GM19239 (cell line): ENCODE measurements at regions not wholly inside any gene's neighbourhood (a gene's known extent, or its start where the extent isn't known, plus 50 kb on each side); places are given as distances from the start of the nearest gene placed in this dataset.
"Not testable (repeated sequence)": the region's sequence is repeated elsewhere in the genome, so short reads cannot be mapped to it uniquely, and the experiment has no call there.

Experiments
- DNase-seq: peaks from one replicate; pipeline ENCODE4 v3.0.0; 2011; ENCODE audit warnings: low spot score; ENCODE audit not compliant: insufficient read length
- FAIRE-seq: peaks from 2 replicates; lab custom pipeline; 2011; peaks lifted over from hg19 to GRCh38; lab: Jason Lieb, UNC

DNA sequence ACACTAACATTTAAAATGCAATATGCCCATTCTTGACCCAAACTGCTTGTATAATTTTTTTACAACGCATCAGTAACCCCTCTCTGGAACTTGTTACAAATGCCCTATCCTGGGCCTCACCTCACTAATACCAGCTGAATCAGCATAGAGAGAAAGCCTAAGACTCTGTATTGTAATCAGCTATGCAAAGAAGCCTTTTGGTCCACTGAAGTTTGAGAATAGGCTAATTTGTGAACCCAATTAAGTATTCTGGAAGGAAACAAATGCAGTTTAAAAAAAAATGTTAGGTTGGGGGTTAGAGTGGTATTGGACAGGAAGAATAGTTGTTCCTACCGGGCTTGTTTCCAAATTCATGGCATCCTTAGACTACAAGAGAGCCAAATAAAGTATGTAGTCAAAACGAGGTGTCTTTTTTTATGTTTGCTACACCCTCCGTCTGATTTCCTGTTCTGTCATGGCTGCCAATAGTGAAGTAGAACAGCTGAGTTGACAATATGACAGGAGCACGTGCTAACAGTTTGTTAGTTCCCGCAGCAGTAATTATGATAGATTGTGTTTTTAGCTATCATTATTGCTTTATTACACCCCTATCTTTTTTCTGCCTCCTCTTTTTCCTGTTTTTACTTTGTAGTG lies 1048.7 kb upstream of the NUDT12 start:
- no peak for DNase-seq

GRCh38 chr5:104606258-104606829 lies 1043.8 kb upstream of the NUDT12 start:
- FAIRE-seq (no peak), DNase-seq (no peak)

More for the DNA sequence above, 1048.7 kb upstream of the NUDT12 start:
- no peak for FAIRE-seq

GRCh38 chr5:104599726-104600125 lies 1037.1 kb upstream of the NUDT12 start:
- no peak for FAIRE-seq
- no peak for DNase-seq

DNA sequence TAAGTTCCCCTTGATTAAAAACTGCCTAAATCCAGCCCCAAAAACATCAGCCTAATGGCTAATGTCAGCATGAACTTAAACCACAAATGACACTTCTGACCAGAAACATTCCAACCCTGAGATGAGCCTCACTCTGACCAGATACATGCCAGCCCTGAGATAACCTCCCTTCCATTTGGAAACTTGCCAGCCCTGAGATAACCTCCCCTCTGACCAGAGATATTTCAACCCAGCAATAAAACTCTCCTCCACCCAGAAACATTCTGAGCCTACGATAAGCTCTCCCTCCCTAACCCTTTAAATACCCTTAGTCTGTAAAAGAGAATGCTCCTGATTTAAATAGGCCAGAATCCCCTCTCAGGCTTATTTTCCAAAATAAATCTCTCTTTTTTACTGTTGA lies 1035.7 kb upstream of the NUDT12 start:
- DNase-seq (no peak), FAIRE-seq (no peak)

GRCh38 chr5:104594850-104595249 lies 1032.3 kb upstream of the NUDT12 start:
- FAIRE-seq: no peak
- no peak for DNase-seq

- FAIRE-seq (no peak), DNase-seq (no peak)
These were observed 1014.1 kb upstream of the NUDT12 start for GRCh38 chr5:104576677-104577076.

DNA sequence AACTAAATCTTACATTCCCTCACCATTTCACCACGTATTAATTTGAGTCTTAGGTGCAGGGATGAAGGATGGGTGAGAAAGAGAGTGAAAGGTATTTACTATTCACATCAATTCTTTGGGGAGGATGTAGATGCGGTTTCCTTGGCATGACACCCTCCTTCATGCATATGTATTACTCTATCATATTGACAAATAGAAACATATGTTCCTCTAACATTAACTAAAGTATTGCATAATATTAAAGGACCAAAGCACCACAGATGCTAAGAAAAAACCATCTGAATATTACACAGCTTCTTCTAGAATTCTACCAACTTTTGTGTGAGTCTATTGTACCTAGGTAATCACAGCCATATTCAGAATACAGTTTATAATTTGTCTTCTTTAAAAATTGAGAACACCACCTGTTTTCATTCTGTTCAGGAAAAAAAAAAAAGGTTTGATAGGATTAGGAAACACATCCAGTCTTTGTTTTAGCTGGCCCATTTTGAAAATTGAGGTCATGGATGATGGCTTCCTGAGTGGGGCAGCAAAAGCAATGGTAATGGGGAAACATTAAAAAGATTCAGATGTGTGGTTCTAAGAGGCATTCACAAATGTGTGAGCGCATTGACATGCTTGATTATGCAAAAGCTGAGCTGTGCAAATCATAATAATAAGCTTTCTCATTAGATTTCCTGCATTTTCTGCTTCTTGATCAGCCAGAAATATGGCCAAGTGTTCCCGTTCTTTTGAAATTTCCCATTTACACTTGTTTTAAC lies 1011.5 kb upstream of the NUDT12 start:
- FAIRE-seq (no peak), DNase-seq (no peak)

- FAIRE-seq (no peak), DNase-seq (no peak)
These were observed 1007.0 kb upstream of the NUDT12 start for GRCh38 chr5:104569621-104570020.

- no peak for DNase-seq
- FAIRE-seq: no peak
These were observed 1001.9 kb upstream of the NUDT12 start for GRCh38 chr5:104564530-104564929.

GRCh38 chr5:104556957-104557356 lies 994.4 kb upstream of the NUDT12 start:
- no peak for DNase-seq
- FAIRE-seq: no peak

DNA sequence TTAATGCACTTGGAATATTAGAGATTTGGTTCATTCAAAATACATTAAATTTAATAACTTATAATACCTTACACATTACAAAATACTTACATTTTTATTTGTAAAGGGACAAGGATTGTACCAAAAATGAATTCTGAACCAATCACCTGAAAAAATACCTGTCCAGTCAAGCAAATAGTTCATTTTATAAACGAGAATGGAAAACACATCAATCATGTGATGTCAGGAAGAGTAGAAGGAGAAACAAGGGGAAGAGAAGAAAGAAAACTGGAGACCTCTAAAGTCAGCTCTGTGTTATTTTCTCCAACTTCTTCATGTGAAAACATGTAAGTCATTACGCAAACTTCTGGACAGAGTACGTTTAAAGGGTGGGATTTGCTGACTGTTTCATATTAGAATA lies 989.0 kb upstream of the NUDT12 start:
- FAIRE-seq: no peak

DNA sequence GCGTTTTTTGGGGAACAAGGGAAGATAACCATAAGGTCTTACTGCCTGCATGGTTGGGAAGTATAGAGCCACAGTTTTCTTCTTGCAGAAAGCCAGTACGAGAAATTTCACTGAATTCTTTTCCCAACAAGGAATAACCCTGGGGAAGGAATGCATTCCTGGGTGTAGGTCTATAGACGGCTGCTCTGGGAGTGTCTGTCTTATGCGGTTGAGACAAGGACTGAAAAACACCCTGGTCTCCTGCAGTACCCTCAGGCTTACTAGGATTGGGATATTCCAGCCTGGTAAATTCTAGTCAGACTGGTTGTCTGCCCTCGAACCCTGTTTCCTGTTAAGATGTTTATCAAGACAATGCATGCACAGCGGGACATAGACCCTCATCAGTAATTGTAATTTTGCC lies 984.3 kb upstream of the NUDT12 start:
- not testable (repeated sequence) for DNase-seq

More for the DNA sequence above, 989.0 kb upstream of the NUDT12 start:
- DNase-seq: no peak

DNA sequence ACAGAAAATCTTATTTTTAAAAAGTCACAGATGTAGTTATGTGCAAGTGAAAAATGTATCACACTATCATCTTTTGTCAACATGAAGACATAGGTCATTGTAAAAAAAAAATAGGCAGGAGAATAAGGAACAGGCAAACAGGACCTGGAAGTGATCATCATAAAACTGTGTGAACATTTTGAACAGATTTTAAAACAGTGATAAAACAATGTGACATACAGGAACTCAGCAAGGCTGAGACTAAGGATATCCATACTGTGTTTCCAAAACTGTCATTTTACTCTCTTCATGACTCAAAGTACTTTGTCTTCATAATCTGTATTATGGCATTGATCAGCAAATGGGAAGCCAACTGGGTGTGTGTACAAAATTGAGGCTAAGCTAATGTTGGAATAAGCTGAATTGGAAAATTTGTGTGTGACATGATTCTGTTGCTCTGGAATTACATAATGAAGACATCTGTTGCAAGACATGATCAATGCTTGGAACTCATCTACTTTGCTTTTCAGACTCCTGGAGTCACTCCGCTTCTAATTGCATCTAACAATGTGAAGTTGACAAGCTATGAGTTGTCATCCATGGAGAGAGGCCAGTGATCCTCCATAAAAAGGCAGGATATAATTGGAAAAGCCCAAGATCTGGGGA lies 978.7 kb upstream of the NUDT12 start:
- FAIRE-seq (no peak), DNase-seq (no peak)

More for the DNA sequence above, 984.3 kb upstream of the NUDT12 start:
- not testable (repeated sequence) for FAIRE-seq

DNA sequence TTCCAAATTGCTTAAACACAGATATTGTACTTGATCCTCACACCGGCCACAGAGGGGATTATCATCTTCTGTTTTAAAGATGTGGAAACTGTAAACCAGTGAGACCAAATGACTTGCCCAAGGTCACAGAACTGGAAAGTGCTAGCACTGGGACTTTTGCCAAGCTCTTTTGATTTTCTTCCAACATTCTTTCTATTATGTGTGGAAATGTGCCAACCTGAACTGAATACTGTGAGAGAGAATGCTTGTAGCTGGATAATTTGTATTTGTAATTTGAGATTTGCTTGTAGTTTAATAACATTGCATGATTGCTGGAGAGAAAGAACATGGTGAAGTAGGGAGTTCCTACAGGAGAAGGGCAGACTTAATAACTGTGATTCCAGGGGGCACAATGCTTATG lies 977.9 kb upstream of the NUDT12 start:
- FAIRE-seq (no peak), DNase-seq (no peak)

DNA sequence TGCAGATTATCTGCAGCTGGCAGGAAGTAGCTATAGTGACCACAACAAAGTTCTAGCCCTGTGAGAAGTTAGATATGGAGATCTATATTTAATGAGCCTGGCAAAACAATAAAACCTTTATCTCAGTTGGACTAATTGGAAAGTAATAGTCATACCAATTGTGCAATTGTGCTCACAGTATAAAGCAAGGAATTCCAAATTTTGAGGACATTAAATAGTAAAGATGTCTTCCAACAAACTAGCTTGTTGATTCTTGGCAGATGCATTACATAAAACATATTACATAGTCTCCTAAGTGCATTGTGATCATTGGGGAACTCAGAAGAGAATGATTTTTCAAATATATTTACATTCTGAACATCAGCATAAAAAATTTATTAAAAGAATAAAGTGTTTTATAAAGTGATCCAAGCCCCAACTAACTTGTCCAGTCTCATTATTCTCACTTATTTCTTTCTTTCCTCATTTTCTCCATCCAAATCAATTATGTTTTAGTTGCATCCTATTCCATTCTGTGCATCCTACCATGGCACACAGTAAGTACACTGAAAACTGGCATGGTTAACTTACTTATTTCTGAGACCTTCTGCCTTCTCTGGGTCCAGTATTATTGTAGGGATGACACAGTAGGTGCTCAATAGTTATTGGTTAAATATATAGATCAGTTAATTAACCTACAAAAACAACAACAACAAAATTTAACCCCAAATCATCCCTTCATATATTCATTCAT lies 977.2 kb upstream of the NUDT12 start:
- FAIRE-seq (no peak), DNase-seq (no peak)

DNA sequence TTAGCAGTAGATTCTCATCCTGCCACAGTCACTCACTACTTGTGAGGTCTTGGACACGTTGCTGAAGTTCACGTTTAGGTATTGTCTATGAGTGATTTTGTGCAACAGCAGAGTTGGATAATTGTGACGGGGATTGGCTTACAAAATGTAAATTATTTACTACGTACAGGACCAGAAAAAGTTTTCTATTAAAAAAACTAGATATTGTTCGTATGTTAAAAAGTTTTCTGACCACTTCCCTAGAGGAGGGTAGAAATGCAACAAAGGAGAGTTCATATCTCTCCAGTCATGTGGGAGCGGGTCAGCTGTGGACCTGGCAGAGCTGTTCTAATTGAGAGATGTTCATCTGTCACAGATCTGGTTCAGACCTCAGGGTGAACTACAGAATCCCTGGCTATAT lies 976.1 kb upstream of the NUDT12 start:
- FAIRE-seq (no peak), DNase-seq (no peak)

DNA sequence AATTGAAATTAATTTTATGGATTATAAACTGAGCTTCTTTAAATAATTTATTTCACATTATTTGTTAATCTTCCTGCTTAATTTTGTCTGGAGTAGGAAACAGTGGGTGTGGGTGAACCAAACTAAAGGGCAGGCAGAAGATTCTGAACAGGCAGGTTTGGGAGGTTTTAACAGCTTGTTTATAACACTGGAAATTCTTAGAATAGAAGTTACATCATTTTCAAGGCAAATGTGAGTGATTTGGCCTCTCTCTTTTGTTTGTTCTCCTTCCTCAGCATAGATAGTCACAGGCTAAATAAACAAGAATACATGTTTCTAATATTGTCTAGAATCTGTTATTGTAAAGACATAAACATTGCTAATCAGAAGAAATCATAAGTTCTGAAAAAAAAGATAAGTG lies 970.9 kb upstream of the NUDT12 start:
- DNase-seq (no peak), FAIRE-seq (no peak)

GRCh38 chr5:104526866-104527265 lies 964.3 kb upstream of the NUDT12 start:
- DNase-seq (no peak), FAIRE-seq (no peak)

- no peak for DNase-seq
- no peak for FAIRE-seq
These were observed 951.1 kb upstream of the NUDT12 start for GRCh38 chr5:104513640-104514072.

DNA sequence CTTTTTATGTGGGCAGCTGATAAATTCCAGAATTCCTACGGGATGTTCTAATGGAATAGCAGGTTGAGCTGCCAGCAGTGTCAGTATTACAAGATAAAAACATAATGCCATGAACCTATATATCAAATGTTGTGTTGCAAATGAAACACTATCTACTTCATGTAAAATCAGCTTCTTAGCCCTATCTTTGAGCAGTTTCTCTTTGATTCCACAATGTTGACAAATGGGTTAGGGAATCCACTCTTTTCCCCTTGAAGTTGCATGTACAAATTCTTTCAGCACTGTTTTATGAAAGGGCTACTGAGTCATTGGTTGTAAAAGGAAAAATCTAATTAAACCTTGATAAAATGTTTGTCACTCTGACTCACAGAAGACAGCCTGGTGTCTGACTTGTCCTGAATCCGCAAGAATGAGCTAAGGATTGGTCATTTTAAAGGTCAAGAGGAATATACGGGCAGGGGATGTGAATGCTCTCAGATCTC lies 950.6 kb upstream of the NUDT12 start:
- DNase-seq (no peak), FAIRE-seq (no peak)
